ENCODE measurements at regions not wholly inside any gene's neighbourhood (a gene's known extent, or its start where the extent isn't known, plus 50 kb on each side); places are given as distances from the start of the nearest gene placed in this dataset.
A peak's percentile ranks its signal among the peaks of the same experiment; 100 is the strongest.
"Not testable (repeated sequence)": the region's sequence is repeated elsewhere in the genome, so short reads cannot be mapped to it uniquely, and the experiment has no call there.

- DNase-seq (ENCODE audit: low spot score) = peak; percentile 18
- intact Hi-C loops (cut with DNase I) = no loop called here
These were observed 53.1 kb upstream of the WNT4 start for GRCh38 chr1:22196041-22196440.

- intact Hi-C loops (cut with DNase I) = no loop called here
- DNase-seq (ENCODE audit: low spot score) = peak; percentile 45
These were observed 53.7 kb upstream of the WNT4 start for GRCh38 chr1:22196641-22197040.

DNA sequence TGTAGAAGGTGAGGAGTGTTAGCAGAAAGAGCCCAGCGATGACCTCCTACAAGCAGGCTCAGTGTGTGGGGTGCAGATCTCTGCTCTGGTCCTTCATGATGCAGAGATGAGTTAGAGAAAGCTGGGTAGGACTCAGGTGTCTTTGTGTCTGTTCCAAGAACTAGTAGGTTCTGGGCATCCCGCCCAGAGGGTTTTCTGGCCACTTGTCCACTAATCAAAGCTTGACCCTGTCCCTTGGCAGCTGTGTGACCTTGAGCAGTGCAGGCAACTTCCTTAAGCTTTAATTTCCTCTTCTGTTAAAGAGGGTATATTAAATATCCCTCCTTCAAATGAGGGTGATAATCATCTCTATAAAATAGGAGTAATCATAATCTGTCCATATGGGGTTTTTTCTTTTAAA is 54.7 kb upstream of the WNT4 start:
- DNase-seq (ENCODE audit: low spot score) = no peak
- intact Hi-C loops (cut with DNase I) = no loop called here

- DNase-seq (ENCODE audit: low spot score) = no peak
- intact Hi-C loops (cut with DNase I) = no loop called here
These were observed 58.1 kb upstream of the WNT4 start for GRCh38 chr1:22201023-22201422.

DNA sequence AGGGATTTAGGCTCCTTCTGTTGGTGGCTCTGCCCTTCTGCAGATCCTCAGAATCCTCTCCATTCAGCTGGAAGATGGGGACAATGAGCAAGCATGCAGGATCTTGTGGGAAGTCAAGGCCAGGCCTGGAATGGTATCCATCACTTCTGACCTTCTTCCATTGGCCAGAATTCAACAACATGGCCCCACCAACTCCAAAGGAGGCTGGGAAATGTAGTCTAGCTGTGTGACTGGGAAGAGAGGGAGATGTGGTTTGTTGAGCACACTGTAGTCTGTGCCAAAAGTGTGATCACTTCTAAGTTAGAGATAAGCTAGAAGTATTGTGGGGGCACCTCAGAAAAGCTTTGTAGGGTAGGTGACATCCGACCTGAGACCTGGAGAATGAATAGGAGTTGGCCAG is 60.4 kb upstream of the WNT4 start:
- intact Hi-C loops (cut with DNase I) = no loop called here
- DNase-seq (ENCODE audit: low spot score) = no peak

DNA sequence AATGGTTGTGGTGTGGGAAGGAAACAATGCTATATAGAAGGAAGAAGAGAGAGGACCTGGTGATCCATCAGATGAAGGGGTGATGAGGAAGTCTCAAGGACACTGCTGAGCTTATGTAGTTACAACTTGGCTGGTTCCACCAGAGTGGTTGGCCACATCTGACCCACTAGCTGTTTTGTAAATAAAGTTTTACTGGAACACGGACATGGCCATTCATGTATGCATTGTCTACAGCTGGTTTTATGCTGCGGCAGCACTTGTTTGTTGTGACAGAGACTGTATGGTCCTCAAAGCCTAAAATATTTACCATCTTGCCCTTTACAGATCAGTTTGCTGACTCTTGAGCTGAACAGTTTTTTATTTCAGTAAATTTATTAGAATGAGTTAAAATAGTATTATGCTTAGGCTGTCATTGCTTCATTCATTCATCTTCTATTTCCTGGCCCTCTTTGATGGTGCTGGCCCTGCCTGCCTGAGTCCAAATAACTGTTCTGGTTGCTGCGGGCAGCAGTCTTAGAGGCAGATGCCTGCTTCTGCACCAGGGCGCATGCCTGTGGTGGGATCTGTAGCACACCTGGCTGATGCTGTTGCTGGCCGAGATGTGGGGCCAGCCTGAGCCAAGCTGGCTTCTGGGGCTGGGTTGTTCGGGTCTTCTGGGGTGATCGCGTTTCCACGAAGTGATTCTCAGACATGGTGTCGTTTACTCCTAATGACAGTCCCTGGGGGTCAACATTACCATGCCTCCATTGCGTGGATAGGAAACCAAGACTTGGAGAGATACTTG is 61.4 kb upstream of the WNT4 start:
- no peak for DNase-seq (ENCODE audit: low spot score)
- intact Hi-C loops (cut with DNase I) = no loop called here

DNA sequence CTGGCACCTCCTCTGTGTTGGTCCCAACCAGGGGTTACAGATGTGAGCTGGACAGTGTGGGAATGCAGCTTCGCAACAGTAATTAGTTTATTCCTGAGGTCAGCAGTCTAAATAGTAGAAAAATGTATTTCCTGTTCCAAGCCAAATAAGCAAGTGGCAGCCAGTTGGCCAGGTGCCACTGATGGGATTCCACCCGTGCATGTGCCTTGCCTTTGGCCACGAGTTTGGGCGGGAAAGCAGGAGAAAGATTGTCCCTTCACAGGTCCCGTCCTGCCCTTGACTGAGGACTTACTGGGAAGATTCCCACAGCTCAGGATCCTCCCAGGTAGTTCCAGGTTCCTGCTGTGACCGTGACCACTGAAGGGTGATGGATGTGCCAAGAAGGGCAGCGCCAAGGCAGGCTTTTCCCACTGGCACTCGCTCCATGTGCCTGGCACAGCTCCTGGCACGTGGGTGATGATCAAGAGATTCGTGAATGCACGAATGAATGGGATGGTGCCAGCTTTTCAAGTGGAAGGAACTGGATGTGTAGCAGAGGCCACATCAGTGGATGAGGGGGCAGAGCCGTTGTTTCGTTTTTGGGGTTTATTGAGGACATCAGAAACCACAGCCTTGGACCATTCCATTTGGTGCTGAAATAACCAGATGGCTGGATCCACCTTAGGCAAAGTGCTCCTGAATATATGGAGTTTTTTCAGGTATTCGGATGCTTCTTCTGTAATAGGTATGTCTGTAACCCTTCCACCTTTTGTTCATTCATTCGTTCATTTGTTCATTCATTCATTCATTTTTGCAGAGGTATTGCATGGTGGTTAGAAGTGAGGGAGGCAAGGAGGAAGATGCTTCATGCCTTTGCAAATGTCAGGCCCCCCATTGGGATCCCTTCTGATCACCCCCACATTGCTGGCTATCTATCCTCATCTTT is 62.4 kb upstream of the WNT4 start:
- intact Hi-C loops (cut with DNase I) = no loop called here
- no peak for DNase-seq (ENCODE audit: low spot score)

GRCh38 chr1:22206551-22207125 is 63.7 kb upstream of the WNT4 start:
- DNase-seq (ENCODE audit: low spot score) = no peak
- intact Hi-C loops (cut with DNase I) = no loop called here

- intact Hi-C loops (cut with DNase I) = no loop called here
These were observed 64.8 kb upstream of the WNT4 start for GRCh38 chr1:22207511-22208267.

GRCh38 chr1:22208268-22208972 is 65.5 kb upstream of the WNT4 start:
- intact Hi-C loops (cut with DNase I) = no loop called here
- peak; percentile 51 for DNase-seq (ENCODE audit: low spot score)

More at GRCh38 chr1:22207511-22208267, 64.8 kb upstream of the WNT4 start:
- DNase-seq (ENCODE audit: low spot score) = peak; percentile 47

GRCh38 chr1:22208973-22209378 is 66.1 kb upstream of the WNT4 start:
- DNase-seq (ENCODE audit: low spot score) = peak; percentile 66
- intact Hi-C loops (cut with DNase I) = no loop called here

DNA sequence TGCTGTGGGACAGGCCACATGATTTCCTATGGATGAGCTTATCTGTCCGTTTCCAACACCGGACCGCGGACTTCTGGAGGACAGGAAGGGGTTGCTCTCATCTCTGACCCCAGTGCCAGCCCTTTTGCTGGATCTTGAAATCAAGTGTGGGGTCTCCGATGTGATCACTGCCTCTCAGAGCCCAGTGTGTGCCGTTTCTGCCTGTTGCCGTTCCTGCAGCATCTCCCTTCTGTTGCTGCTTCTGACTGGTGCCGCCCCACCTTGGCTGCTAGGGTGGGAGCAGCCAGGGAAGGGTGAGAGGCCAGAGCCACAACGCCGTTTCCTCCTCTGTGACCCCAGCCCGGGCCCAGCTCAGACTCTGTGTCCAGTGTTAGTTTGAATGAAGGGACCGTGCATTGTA is 67.3 kb upstream of the WNT4 start:
- peak; percentile 54 for DNase-seq (ENCODE audit: low spot score)

GRCh38 chr1:22210636-22211035 is 67.7 kb upstream of the WNT4 start:
- intact Hi-C loops (cut with DNase I) = no loop called here
- DNase-seq (ENCODE audit: low spot score) = peak; percentile 58

More for the DNA sequence above, 67.3 kb upstream of the WNT4 start:
- intact Hi-C loops (cut with DNase I) = no loop called here

- DNase-seq (ENCODE audit: low spot score) = not testable (repeated sequence)
These were observed 68.6 kb upstream of the WNT4 start for GRCh38 chr1:22211459-22211858.

DNA sequence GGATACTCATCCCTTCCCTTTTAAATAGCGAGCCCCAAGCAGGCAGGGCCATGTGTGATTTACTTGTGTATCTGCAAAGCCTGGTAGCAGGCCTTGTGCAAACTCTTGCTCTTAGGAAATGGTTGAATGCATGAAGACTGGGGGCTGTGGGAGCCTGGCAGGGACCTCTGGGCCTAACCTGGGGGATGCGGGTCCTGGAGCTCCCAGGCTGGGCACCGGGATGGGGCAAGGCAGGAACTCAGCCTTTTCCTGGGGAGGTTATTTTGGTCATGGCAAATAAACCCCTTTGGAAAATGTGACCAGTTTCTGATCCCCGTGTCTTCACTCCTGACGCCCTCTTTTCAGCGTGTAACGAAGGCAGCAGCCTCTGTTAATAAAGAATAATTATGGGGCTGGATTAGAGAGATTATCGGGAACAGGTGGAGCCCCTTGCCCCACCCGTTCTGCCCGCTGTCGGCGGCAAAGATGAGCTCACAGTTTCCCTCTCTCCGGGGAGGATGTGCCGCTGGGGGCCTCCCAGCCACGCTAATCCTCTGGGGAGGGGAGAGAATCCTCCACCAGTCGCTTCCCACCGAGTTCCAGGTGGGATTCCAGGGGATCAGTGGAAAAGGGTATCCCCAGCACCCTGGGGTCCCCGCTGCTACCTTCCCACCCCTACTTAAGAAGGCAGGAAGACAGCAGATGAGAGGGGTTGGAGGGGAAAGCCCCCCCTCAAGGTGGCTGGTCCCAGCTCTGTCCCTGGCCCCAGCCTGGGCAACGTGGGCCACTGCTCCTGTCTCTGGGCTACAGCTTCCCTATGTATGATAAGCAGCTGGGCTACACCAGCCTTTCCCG is 69.7 kb upstream of the WNT4 start:
- intact Hi-C loops (cut with DNase I) = no loop called here

More at GRCh38 chr1:22211459-22211858, 68.6 kb upstream of the WNT4 start:
- intact Hi-C loops (cut with DNase I) = not testable (repeated sequence)

GRCh38 chr1:22216210-22216883 is 73.5 kb upstream of the WNT4 start:
- no peak for DNase-seq (ENCODE audit: low spot score)
- intact Hi-C loops (cut with DNase I) = no loop called here

More for the DNA sequence above, 69.7 kb upstream of the WNT4 start:
- DNase-seq (ENCODE audit: low spot score) = peak; percentile 40

- DNase-seq (ENCODE audit: low spot score) = no peak
- intact Hi-C loops (cut with DNase I) = no loop called here
These were observed 74.1 kb upstream of the WNT4 start for GRCh38 chr1:22216966-22217365.
